ENCODE measurements at regions not wholly inside any gene's neighbourhood (a gene's known extent, or its start where the extent isn't known, plus 50 kb on each side); places are given as distances from the start of the nearest gene placed in this dataset.

DNA sequence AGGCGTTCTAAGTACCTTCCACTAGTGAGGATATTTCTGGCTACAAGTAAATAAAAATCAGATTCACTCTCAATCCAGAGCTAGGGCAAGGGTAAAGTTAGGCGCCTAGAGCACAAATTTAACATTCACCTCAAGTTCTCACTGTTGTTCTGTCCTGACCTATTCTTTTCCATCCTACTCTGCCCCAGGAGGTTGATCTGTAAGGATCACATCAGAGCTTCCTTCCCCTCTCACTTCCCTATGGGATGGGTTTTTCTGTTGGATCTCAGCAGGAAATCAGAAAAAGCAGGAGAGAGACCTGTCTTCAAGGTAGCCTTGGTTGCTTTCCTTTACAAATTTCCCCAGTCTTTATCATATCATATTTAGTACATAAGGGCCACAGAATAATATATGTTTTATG, 316.7 kb downstream of the GABRG2 start:
- Histone ChIP-seq H3K4me2 (ENCODE audit: low read length) (no peak overlapping the region), H3K4me3 (ENCODE audit: low read length) (no peak overlapping the region), H3K79me2 (replicated peaks; ENCODE audit: insufficient read depth, low read length) (no peaks in the 10 kb centered on the region), H3K9me3 (ENCODE audit: low read length) (no peaks in the 10 kb centered on the region), H3K27me3 (ENCODE audit: insufficient read depth, low read depth, low read length) (no peaks in the 10 kb centered on the region), H3K9ac (ENCODE audit: low read length) (no peak overlapping the region), H3K27ac (ENCODE audit: low read length) (peak overlapping the region; percentile 93), H4K20me1 (ENCODE audit: insufficient read depth) (no peaks in the 10 kb centered on the region), H3K9me2 (ENCODE audit: insufficient read depth, low read length) (no peaks in the 10 kb centered on the region), H3K36me3 (ENCODE audit: insufficient read depth, low read length) (no peaks in the 10 kb centered on the region), H3F3A (ENCODE audit: insufficient read depth, low read length, poor library complexity, severe bottlenecking) (no peaks in the 10 kb centered on the region), H2AFZ (ENCODE audit: low read depth, low read length) (no peak overlapping the region)
- no peak for TF ChIP-seq RAD21 (conservative IDR thresholded peaks at IDR 0.05)
- no peak for TF ChIP-seq TAF1 (IDR thresholded peaks at IDR 0.05; ENCODE audit: low read depth)
- TF ChIP-seq POLR2AphosphoS5 (IDR thresholded peaks at IDR 0.05) = no peak
- TF ChIP-seq MXI1 (conservative IDR thresholded peaks at IDR 0.05; ENCODE audit: poor library complexity, severe bottlenecking) = no peak
- TF ChIP-seq EP300 (conservative IDR thresholded peaks at IDR 0.05; ENCODE audit: poor library complexity, severe bottlenecking) = no peak
- TF ChIP-seq, protein P1, sequence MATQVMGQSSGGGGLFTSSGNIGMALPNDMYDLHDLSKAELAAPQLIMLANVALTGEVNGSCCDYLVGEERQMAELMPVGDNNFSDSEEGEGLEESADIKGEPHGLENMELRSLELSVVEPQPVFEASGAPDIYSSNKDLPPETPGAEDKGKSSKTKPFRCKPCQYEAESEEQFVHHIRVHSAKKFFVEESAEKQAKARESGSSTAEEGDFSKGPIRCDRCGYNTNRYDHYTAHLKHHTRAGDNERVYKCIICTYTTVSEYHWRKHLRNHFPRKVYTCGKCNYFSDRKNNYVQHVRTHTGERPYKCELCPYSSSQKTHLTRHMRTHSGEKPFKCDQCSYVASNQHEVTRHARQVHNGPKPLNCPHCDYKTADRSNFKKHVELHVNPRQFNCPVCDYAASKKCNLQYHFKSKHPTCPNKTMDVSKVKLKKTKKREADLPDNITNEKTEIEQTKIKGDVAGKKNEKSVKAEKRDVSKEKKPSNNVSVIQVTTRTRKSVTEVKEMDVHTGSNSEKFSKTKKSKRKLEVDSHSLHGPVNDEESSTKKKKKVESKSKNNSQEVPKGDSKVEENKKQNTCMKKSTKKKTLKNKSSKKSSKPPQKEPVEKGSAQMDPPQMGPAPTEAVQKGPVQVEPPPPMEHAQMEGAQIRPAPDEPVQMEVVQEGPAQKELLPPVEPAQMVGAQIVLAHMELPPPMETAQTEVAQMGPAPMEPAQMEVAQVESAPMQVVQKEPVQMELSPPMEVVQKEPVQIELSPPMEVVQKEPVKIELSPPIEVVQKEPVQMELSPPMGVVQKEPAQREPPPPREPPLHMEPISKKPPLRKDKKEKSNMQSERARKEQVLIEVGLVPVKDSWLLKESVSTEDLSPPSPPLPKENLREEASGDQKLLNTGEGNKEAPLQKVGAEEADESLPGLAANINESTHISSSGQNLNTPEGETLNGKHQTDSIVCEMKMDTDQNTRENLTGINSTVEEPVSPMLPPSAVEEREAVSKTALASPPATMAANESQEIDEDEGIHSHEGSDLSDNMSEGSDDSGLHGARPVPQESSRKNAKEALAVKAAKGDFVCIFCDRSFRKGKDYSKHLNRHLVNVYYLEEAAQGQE (IDR thresholded peaks at IDR 0.05; ENCODE audit: borderline replicate concordance) = no peak
- TF ChIP-seq, protein P2, sequence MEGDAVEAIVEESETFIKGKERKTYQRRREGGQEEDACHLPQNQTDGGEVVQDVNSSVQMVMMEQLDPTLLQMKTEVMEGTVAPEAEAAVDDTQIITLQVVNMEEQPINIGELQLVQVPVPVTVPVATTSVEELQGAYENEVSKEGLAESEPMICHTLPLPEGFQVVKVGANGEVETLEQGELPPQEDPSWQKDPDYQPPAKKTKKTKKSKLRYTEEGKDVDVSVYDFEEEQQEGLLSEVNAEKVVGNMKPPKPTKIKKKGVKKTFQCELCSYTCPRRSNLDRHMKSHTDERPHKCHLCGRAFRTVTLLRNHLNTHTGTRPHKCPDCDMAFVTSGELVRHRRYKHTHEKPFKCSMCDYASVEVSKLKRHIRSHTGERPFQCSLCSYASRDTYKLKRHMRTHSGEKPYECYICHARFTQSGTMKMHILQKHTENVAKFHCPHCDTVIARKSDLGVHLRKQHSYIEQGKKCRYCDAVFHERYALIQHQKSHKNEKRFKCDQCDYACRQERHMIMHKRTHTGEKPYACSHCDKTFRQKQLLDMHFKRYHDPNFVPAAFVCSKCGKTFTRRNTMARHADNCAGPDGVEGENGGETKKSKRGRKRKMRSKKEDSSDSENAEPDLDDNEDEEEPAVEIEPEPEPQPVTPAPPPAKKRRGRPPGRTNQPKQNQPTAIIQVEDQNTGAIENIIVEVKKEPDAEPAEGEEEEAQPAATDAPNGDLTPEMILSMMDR (IDR thresholded peaks at IDR 0.05; ENCODE audit: poor library complexity, severe bottlenecking) = no peak
- TF ChIP-seq EZH2 (IDR thresholded peaks at IDR 0.05; ENCODE audit: borderline replicate concordance, insufficient read depth, low read length, poor library complexity, severe bottlenecking) = no peak
- TF ChIP-seq SMC3 (conservative IDR thresholded peaks at IDR 0.05; ENCODE audit: poor library complexity) = no peak

DNA sequence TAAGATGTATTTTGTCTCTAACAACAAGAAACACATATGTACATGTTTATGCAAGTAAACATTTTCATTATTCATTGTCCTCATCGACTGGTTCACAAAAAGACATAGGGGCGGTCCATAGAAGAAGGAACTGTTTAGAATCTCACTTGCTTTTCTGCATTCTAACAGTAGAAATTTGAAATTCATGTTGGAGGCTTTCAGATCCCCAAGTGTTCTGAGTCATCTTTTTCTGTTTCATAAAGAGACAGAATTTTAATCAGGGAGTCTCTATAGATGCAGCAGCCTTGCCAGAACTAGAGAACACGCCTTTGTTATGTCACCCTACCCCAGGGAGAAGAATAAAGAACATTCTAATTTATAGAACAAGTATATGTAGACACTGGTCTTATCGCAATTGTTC, 324.3 kb downstream of the GABRG2 start:
- Histone ChIP-seq H2AFZ (ENCODE audit: low read depth, low read length) (no peak overlapping the region), H3K9me2 (ENCODE audit: insufficient read depth, low read length) (no peaks in the 10 kb centered on the region), H3K9ac (ENCODE audit: low read length) (no peak overlapping the region), H3K36me3 (ENCODE audit: insufficient read depth, low read length) (no peaks in the 10 kb centered on the region), H3K4me2 (ENCODE audit: low read length) (no peak overlapping the region), H3K27me3 (ENCODE audit: insufficient read depth, low read depth, low read length) (no peaks in the 10 kb centered on the region), H3K9me3 (ENCODE audit: low read length) (no peaks in the 10 kb centered on the region), H3K4me3 (ENCODE audit: low read length) (no peak overlapping the region), H3F3A (ENCODE audit: insufficient read depth, low read length, poor library complexity, severe bottlenecking) (no peaks in the 10 kb centered on the region), H4K20me1 (ENCODE audit: insufficient read depth) (no peaks in the 10 kb centered on the region), H3K27ac (ENCODE audit: low read length) (no peak overlapping the region), H3K79me2 (replicated peaks; ENCODE audit: insufficient read depth, low read length) (no peaks in the 10 kb centered on the region)
- TF ChIP-seq EZH2 (IDR thresholded peaks at IDR 0.05; ENCODE audit: borderline replicate concordance, insufficient read depth, low read length, poor library complexity, severe bottlenecking) (no peak), SMC3 (conservative IDR thresholded peaks at IDR 0.05; ENCODE audit: poor library complexity) (no peak), EP300 (conservative IDR thresholded peaks at IDR 0.05; ENCODE audit: poor library complexity, severe bottlenecking) (no peak), TAF1 (IDR thresholded peaks at IDR 0.05; ENCODE audit: low read depth) (no peak), MXI1 (conservative IDR thresholded peaks at IDR 0.05; ENCODE audit: poor library complexity, severe bottlenecking) (no peak), POLR2AphosphoS5 (IDR thresholded peaks at IDR 0.05) (no peak), RAD21 (conservative IDR thresholded peaks at IDR 0.05) (no peak)
- TF ChIP-seq, protein P1 (IDR thresholded peaks at IDR 0.05; ENCODE audit: borderline replicate concordance) = no peak
- TF ChIP-seq, protein P2 (IDR thresholded peaks at IDR 0.05; ENCODE audit: poor library complexity, severe bottlenecking) = no peak

Measured in neural cell (in vitro differentiated cells).